Stimulated activated CD4-positive, alpha-beta T cell treated with anti-CD3 and anti-CD28 coated beads, Interleukin-15, amount 100 ng/mL, for 24 hours (primary cell): ENCODE measurements at regions not wholly inside any gene's neighbourhood (a gene's known extent, or its start where the extent isn't known, plus 50 kb on each side); places are given as distances from the start of the nearest gene placed in this dataset.
"Not testable (repeated sequence)": the region's sequence is repeated elsewhere in the genome, so short reads cannot be mapped to it uniquely, and the experiment has no call there.

Experiments
- DNase-seq: peaks from one replicate; pipeline ENCODE4 v3.0.0-alpha.2; 2020

DNA sequence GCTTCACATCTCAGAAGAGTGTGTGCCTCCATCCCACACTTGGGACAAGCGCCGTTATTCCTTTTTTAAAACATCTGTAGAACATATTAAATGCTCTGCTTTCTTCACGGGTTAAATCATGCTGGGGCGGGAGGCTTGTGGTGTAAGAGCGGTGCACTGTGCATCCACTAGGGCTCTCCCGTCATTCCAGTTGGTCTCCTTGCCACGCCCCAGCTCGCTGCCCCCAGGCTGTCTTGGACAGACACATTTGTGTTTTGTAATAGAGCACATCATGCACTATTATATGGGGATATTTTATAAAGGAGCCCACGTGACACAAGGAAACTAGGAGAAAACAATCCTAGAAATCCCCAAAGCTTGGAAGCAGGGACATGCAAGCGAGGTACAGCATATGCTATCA is 87.7 kb upstream of the PLGLB2 start:
- DNase-seq, result not testable (repeated sequence)

DNA sequence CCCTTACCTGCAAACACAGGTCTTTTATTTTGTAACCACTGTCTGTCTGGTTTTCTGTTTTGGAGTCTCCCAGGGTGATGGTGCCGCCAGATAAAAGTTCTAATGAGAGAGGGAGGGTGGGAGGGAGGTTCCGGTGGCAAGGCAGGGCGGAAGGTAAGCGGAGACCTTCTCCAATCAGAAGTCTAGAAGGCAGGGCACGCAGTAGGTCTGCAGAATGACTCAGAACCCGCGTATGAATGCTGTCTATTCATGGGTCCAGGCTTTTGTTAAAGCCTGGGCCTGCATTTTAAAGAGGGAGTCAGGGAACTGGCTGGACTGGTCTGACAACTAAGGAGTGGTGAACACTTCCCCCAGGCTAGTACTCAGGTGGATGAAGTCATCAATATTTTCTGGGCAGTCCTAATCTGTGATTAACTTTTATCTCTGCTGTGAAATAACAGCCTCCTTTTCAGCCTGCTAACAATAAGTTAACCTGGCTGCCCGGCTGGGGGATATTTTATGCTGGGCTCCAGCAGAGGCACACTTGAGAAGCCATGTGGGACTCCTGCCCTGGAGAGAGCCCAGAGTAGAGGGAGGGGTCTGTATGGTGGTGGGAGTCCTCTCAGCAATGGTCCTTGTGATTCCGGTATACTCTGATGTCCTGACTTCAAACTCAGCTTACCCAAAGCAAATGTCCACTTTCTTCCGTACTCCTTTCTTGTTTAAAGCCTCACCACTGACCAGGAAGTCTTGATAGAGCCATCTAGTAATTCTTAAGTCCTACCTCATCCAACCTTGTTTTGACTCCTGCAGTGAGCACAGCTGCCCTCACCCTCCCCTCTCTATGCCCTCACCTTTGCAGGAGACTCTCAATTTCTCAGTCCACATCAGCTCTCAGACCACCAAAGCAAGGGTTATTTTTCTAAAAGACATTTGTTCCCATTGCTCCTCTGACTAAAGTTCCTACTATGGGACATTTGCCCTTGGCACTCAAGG is 85.3 kb upstream of the PLGLB2 start:
- DNase-seq, result not testable (repeated sequence)

DNA sequence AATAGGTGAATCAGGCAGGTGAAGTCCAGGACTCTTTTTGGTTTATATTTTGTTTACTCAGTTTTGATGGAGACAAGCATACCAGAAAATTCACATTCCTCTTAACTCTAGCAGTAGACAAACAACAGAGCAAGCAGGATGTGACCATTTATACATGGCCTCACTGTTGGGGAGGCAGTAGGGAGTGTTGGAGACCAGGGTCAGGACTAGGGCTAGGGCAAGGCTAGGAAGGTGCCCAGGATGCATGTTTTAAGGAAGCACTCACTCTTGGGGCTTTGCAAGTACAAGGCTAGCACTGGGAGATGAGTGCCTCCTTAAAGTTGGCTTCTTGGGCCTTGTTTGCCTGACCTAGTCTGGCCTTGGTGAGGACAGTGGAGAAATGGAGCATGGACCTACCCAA is 84.5 kb upstream of the PLGLB2 start:
- DNase-seq, result not testable (repeated sequence)

DNA sequence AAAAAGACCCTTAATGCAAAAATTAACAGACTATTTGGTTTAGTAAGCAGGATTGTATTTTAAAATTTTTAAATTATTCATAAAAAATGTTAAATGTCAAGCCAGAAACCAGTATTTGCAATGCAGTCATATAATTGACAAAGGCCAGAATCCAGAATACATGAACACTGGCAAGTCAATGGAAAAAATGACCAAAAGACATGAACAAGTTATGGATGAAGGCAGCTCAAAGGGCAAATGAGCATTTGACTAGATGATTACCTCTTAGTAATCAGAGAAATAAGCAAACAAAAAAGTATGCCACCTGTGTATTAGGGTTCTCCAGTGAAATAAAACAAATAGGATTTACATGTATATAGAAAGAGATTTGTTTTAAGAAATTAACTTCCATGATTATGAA is 80.9 kb upstream of the PLGLB2 start:
- not testable (repeated sequence) for DNase-seq

DNA sequence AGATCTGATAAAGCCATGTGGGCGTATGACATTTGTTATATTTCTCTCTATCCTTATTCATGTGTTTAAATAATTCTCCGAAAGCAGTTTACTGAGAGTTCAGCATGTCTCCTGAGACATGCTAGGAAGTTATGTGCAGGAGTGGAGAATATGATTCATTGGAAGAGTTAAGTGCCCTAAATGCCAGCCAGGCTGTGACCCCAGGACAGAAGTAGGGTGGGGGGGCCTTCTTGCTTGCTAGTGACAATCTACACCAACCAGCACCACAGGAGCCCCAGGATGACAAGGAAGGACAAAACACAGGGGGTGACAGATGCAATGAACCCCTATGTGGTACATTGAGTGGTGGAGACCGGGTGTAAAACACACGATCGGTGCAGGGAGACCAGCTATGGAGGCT is 79.5 kb upstream of the PLGLB2 start:
- DNase-seq, result not testable (repeated sequence)

DNA sequence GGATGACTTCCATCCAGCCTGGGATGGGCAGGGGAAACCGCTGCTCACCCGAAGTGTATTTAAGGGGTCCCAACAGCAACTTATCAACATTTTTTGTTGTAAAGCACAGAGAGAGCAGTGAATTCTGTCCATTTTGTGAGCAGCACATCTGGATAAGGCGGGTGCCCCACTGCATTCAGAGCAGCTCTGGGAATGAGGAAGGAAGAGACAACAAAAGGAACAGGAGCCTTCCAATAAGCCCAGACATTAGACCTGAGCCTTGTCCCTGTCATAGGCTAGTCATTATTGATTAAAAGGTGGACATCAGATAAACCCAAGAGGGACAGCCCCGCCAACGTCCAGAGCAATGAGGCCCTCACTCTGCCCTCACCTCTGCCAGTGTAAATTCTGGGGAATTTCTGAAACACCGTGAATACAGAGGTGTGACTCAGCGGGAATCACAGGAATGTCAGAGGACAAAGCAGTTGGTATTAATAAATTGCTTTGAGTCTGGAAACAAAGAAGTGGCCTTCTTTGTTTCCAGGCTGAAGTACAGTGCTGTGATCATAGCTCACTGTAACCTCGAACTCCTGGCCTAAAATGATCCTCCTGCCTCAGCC is 78.2 kb upstream of the PLGLB2 start:
- not testable (repeated sequence) for DNase-seq

DNA sequence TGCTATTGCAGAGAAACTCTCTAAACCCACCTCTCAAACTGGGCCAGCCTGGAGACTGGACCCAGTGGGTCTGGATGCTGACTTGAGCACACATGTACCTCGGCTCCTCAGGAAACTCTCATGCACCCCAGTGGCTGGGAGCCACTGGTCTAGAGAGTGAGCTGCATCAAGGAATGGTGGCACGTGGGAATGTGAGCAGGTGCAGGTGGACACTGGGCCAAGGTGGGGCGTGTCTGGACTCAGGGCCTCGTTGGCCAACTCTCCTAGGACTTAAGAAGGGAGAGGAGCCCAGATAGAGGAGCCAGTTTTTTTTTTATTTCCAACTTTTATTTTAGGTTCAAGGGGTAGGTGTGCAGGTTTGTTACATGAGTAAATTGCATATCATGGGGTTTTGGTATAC is 75.5 kb upstream of the PLGLB2 start:
- DNase-seq, result not testable (repeated sequence)

DNA sequence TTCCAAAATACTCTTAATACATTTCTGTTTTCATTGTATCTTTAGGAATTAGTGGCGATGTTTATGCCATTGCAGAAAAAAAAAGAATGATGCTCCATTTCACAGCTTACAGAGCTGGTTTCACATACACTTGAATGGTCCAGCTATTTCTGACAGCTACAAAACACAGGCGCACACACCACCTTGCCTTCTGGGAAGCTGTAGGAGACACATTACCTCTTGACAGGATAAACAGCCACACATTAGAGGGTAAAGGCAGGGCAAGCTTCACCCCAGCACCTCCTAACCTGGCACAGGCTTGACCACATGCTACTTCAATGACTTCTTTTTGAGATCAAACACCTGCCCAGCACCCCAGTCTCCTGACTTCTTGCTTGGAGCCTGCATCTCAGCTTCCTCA is 73.2 kb upstream of the PLGLB2 start:
- not testable (repeated sequence) for DNase-seq

DNA sequence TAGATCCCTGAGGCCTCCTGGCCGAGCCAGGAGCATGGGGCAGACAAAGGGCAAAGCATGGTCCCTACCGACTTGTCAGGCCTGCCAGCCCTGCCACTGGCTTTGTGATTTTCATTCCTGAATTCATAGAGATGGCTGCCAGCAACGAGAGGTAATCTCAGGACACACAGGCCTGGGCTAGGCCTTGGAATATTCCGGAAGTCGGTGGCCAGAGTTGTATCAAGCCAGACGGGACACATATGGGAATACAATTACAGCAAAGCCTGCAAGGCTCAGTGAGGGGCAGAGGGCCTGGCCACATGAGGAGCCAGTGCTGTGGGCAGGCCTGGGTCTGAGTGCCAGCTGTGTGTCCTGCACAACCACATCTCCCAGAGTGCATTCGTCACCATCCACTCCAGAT is 72.4 kb upstream of the PLGLB2 start:
- not testable (repeated sequence) for DNase-seq

DNA sequence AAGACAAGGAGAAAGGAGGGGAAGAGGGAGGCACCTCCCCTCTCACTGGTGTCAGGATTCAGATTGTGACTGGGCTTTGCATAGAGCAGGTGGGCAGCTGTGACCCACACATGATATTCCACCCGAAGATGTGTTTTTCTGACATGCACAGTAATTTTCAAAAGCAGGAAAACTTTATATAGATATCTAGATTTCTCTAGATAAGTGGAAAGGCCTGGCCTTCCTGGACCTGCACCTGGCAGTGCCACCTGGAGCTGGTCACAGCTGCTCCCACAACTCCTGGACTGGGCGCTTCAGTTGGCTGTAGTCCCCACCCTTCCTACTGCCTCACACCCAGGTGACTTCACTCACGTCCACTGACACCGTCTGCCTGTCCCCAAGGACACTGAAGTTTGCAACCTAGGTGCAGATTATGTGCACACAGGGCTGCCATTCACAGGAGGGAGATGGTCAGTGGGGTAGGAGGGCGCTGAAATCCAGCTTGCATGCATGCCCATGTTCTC is 70.4 kb upstream of the PLGLB2 start:
- DNase-seq, result not testable (repeated sequence)

DNA sequence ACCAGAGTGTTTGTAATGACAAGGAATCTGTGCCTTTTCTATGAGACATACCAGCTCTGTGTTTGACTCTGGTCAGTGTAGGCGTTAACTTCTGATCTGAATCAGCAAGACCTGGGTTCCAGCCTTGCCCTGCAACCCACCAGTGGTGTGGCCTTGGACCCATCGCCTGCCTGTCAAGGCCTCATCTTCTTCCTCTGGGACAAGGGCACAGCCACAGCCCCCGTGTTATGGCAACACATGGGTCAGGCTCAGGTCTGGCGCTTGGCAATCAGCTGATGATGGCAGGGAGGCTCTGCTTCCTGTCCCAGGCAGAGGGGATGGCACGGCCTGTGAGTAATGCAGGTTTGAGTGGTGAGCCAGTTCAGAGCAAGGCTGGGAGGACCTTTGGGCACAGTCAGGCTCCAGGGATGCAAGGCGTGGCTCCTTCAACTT is 69.1 kb upstream of the PLGLB2 start:
- not testable (repeated sequence) for DNase-seq

DNA sequence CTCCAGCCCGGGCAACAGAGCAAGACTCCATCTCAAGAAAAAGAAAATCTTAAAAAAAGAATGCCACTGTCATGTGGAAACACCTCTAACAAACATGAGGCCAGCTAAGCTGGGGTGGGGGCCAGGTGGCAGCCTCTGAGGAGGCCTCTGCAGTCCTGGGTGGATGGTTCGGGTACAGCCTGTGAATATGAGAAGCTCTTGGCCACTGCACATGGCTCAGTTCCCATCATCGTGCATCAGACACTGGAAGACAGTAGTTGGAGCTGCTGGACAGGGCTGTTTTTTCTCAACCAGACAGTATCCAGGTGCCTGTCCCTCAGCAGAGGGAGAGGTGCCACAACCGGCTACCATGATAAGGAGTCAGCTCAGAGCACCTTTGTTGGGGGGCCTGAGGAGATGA is 67.9 kb upstream of the PLGLB2 start:
- not testable (repeated sequence) for DNase-seq

DNA sequence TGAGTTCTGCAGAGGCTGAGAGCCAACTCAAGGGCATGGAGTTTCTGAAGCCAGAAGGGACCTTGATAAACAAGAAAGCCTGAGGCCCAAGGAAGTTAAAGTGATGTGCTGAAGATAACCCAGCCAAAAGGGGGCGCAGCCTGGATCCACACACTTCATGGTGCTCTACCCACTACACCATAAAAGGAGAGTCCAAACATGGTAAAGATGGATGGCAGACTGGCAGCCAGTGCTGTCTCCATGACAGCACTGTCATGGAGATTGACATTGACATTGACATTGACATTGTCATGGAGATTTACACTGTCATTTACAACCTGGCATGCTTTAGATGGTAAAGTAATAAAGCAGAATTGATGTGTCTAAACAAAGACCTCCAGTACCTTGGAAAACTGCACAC is 67.2 kb upstream of the PLGLB2 start:
- DNase-seq, result not testable (repeated sequence)

DNA sequence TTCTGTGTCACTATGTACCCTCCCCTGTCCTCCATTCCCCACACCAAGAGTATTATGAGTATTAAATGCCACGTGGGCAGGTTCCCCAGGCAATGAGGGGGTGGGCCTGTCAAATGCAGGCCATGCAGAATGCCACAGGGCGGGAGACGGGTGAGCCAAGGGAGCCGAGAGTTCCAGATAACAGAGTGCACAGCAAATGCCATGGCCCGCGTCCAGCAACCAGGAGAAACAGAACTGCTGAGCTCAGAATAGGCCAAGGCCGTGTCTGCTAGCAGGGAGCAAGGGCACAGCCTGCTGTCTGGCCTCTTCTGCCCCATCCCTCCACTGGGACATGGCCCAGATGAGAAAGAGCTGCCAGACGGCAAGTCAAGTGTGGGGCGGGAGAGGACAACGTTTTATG is 64.4 kb upstream of the PLGLB2 start:
- DNase-seq, result not testable (repeated sequence)

DNA sequence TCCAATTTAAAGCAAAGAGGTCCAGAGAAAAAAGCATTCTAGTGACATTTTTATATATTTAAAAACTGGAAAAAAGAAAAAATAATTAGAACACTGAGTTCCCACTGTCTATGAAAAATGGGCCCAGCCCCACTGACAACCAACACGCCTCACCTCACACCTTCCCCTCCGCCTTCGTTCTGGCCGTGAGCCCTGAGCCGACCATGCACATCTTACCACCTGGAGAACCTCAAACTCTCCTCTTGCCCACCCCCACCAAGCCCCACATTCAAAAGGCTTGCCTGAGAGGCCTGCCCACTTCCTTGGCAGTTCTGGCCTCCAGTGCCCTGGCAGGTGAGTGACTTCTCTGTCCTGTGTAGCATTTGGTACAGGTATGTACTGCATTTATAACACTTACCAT is 63.9 kb upstream of the PLGLB2 start:
- not testable (repeated sequence) for DNase-seq

DNA sequence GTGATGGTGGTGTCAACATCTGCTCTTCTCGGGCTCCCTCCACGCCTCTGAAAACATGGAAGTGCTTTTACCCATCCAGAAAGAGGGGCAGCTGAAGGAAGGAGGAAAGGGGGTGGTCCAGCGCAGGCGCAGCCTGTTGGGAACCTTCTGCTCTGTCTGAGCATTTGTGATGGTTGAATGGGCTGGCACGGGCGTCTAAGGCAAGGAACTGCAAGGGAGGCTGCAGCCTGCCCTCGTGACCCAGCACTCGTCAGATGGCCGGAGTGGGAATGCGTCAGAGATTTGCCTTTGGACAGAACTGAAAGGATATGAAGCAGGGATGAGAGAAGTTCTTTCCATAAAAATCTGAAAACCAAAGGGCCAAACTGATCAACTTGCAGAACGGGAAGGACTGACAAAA is 62.3 kb upstream of the PLGLB2 start:
- DNase-seq, result not testable (repeated sequence)

DNA sequence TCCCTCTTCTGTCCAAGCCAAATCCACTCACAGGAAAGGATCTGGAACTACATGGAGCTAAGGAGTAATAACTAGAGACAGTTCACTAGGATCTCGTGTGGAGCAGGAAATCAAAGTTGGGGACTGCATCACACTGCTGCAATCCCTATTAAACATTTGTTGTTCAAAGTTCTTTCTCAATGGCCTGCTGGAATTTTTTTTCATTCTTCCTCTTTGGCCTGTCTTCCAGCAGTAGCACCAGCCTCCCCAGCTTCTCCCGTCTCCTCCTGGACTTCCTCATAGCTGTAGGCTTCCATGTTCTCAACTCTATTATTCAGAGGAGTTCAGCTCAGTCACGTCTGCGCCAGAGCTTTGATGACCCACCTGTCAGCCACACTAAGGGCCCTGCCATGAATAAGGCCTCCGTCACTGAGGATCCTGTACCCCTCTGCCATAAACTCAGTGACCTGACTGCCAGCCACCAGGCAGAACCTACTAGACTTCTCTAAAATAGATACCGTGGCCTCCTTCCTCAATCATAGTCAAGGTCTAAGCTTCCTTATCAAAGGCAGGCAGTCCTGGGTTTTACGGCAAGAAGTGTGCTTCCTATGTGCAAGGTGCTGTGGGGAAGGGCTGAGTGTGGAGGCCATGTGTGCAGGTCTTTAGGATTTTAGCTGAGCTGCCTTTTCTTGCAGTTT is 60.9 kb upstream of the PLGLB2 start:
- not testable (repeated sequence) for DNase-seq

DNA sequence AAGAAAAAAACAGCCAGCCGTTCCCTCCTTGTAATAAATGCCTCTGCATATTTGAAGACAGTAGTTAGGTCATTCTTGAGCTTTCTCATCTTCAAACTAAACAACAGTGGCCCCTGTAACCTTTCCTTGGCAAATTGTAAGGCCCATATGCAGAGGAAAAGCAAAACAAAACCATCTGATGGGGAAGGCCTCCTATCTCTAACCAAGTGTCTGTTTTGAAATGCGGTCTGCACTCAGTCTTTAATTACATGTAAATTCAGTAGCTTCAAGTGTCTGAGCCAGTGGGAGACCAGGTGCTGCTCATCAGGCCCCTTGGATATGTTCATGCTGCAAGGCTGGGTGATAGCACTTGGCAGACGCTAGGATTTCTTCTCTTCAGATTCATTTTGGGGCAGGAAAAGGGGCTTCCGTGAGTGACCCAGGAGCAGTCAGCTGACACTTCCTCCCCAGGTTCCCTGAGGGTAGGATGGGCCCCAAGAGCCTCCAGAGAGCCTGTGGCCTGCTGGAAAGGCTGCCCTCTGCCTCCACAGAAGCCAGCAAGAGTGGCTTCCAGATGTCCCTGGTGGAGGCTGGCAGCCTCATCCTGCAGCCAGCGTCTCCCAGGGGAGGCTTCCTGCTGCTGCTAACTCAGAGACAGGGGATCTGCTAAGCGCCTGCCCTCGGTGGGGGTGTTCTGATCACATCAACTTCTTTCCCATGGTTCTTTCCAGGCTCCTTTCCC is 60.2 kb upstream of the PLGLB2 start:
- DNase-seq, result not testable (repeated sequence)

DNA sequence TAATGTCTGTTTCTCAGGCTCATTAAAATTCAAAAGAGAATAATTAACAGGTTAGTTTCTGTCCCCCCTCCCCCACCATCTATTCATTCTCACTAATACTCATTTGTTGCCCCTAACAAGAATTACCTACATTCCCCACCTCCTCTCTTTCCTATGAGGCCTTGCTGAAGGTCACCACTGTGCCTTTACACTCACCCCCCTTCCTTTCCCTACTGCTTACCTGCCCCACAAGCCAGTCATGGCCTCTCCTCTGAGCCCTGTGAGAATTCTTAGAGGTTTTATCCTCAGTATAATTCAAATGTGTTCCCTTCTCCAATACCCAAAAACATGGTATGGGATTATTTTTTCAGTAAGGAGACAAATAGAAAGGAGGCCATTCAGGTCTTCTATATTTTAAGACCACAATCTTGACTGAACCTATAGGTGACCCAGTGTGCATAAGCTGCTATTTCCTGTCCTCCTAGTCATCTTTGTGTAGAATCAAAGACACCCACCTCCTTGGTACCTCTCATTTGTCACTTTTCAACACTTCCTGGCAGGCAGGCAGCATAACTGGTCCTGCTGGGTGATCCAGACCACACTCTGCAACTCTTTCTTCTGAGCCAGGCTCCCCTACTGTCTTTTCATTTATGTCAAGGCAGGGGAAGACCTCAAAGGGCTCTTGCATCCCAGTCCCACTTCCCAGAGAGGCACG is 55.8 kb upstream of the PLGLB2 start:
- DNase-seq, result not testable (repeated sequence)

DNA sequence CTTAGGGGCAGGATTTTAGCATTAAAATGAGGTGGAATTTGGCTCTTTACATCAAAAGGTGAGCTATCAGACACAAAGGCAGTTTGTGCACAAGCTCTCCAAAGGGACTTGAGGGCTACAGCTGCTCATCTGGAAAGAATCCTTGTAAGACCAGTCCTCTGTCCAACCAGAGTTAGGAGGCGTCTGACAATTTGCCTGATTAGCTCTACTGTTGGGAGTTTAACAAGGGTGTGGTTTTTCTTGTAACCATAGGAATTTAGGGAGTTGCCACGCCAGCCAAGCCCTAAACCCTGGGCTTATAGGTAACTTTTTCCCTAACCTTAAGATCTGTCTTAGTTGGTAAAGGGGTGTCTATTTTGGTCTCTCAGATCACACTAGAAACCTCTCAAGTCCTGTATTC is 55.0 kb upstream of the PLGLB2 start:
- not testable (repeated sequence) for DNase-seq

DNA sequence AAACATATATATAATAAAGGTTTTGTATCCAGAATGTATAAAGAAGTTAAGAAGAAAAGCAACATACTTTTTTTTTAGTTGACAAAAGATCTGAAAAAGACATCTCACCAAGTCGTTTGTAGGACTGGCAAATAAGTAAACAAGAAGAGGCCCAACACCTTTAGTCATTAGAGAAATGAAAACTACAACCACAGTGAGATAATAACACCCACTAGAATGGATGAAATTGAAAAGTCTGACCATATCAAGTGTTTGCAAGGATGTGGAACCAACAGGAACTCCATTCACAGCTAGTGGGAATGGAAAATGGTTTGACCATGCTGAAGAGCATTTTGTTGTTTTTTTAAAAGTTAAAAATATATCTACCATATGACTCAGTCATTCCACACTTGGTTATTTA is 54.0 kb upstream of the PLGLB2 start:
- not testable (repeated sequence) for DNase-seq
